ENCODE measurements at regions not wholly inside any gene's neighbourhood (a gene's known extent, or its start where the extent isn't known, plus 50 kb on each side); places are given as distances from the start of the nearest gene placed in this dataset.
"Not testable (repeated sequence)": the region's sequence is repeated elsewhere in the genome, so short reads cannot be mapped to it uniquely, and the experiment has no call there.

DNA sequence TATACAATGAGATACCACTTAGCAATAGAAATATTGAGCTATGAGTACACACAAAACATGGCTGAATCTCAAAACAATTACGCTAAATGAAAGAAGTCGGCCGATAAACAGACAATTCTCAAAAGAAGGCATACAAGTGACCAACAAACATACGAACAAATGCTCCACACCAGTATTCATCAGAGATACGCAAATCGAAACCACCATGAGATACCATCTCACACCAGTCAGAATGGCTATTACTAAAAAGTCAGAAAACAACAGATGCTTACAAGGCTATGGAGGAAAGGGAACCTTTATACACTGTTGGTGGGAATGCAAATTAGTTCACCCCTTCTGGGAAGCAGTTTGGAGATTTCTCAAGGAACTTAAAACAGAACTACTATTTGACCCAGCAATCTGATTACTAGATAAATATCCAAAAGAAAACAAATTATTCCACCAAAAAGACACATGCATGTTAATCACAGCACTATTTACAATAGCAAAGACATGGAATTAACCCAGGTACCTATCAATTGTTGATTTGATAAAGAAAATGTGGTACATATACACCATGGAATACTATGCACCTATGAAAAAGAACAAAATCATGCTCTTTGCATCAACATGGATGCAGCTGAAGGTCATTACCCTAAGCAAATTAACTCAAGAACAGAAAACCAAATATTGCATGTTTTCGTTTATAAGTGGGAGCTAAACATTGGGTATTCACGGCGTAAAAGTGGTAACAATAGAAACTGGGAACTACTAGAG is 90.9 kb upstream of the GRAMD1B start:
- DNase-seq (ENCODE audit: low spot score) = no peak
- TF ChIP-seq, protein P1, sequence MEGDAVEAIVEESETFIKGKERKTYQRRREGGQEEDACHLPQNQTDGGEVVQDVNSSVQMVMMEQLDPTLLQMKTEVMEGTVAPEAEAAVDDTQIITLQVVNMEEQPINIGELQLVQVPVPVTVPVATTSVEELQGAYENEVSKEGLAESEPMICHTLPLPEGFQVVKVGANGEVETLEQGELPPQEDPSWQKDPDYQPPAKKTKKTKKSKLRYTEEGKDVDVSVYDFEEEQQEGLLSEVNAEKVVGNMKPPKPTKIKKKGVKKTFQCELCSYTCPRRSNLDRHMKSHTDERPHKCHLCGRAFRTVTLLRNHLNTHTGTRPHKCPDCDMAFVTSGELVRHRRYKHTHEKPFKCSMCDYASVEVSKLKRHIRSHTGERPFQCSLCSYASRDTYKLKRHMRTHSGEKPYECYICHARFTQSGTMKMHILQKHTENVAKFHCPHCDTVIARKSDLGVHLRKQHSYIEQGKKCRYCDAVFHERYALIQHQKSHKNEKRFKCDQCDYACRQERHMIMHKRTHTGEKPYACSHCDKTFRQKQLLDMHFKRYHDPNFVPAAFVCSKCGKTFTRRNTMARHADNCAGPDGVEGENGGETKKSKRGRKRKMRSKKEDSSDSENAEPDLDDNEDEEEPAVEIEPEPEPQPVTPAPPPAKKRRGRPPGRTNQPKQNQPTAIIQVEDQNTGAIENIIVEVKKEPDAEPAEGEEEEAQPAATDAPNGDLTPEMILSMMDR (IDR thresholded peaks at IDR 0.05; ENCODE audit: extremely low read depth, missing control alignments) = no peak

DNA sequence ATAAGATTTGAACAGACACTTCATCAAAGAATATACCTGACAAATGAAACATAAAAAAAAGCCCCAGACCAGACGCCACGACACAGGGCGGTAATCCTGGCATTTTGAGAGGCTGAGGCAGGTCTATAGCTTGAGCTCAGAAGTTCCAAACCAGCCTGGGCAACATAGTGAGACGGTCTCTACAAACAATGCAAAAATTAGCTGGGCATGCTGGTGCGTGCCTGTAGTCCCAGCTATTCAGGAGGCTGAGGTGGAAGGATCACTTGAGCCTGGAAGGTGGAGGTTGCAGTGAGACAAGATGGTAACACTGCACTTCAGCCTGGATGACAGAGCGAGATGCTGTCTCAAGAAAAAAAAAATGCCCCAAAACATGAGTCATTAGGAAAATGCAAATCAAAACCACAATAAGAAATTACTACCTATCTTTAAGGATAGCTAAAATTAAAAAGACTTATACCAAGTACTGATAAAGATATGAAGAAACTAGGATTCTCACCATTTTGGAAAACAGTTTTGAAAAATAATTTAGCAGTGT is 91.7 kb upstream of the GRAMD1B start:
- TF ChIP-seq, protein P1 (IDR thresholded peaks at IDR 0.05; ENCODE audit: extremely low read depth, missing control alignments) = no peak
- no peak for DNase-seq (ENCODE audit: low spot score)

DNA sequence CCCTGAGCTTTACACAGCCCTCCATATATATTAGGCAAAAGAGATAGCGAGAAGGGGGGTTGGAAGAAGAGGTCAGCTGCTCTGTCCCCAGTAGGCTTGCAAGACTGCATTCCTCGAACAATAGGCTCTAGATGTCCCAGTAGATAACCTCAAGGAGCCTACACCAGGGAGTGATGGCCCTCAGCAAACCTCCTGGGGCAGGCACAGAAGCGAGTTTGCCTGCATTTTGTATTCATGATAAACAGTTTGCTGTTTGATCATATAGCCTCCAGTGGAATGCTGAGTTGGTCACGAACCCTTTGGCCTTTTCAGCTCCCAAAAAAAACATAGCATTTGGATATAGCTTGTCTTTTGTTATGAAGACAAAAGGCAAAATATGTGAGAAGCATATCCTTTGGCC is 95.1 kb upstream of the GRAMD1B start:
- DNase-seq (ENCODE audit: low spot score) = no peak
- TF ChIP-seq, protein P1 (IDR thresholded peaks at IDR 0.05; ENCODE audit: extremely low read depth, missing control alignments) = no peak

DNA sequence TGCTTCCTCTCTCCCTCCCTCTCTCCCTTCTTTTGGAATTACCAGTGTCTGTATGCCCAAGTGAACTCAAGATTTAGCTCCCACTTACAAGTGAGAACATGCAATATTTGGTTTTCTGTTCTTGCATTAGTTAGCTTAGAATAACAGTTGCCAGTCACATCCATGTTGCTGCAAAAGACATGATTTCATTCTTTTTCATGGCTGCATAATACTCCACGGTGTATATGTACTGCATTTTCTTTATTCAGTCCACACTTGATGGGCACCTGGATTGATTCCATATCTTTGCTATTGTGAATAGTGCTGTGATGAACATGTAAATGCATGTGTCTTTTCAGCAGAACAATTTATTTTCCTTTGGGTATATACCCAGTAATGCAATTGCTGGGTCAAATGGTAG is 97.5 kb upstream of the GRAMD1B start:
- DNase-seq (ENCODE audit: low spot score) = not testable (repeated sequence)

DNA sequence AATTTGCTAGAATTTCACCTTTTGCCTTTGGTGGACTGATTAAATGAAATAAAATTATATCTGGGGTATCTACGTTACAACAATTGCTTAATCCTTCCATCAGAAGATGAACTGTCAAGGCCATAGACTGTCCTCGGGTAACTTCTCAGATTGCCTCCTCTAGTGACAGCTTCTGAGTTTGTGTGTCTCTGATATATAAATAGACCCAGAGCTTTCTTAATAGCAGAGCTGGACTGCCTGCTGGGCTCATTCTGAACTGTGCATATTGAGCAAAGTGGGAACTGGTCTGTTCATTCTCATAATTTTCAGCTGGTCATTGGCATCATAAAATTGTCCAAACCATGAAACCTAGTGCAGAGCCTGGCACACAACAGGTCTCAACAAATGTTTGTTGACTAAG is 99.1 kb upstream of the GRAMD1B start:
- no peak for DNase-seq (ENCODE audit: low spot score)
- TF ChIP-seq, protein P1 (IDR thresholded peaks at IDR 0.05; ENCODE audit: extremely low read depth, missing control alignments) = no peak

DNA sequence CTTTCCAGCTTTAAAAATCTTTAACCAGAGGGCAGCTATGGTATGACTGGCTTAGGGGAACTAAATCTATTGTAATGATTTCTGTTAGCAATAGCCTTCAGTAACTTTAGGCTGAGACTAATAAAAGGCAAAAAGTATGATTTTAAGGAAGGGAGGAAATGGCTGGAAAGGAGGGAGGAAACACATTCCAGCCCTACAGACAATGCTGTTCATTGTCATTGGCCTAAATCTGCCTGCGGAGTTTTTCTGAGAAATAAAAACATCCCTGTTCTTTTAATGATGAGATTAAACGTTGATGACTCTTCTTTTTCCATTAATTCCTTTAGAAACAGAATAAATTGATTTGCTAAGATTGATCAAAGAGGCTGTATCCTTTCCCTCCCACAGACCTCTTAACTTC is 99.6 kb upstream of the GRAMD1B start:
- DNase-seq (ENCODE audit: low spot score) = no peak
- TF ChIP-seq, protein P1 (IDR thresholded peaks at IDR 0.05; ENCODE audit: extremely low read depth, missing control alignments) = no peak

DNA sequence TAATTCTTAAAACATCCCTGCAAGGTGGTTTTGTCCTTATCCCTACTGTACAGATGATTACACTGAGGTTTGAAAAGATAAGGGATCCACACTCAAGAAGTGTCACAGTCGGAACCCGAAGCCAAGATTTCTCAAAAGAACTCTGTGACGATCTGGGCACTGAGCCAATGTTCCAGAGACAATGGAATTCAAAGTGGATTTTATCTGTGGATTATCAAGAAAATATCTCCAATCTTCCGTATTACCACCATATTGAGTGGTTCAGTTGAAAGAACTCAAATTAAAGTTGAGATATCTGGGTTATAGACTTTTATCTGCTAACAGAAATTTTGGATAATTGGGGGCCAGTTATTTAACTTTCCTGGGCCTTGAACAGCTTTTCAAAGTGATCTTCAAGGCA is 100.0 kb upstream of the GRAMD1B start:
- TF ChIP-seq, protein P1 (IDR thresholded peaks at IDR 0.05; ENCODE audit: extremely low read depth, missing control alignments) = no peak
- no peak for DNase-seq (ENCODE audit: low spot score)

Data from GM20000 (cell line).